RPMI8226 (cell line): ENCODE measurements at regions not wholly inside any gene's neighbourhood (a gene's known extent, or its start where the extent isn't known, plus 50 kb on each side); places are given as distances from the start of the nearest gene placed in this dataset.
"Not testable (repeated sequence)": the region's sequence is repeated elsewhere in the genome, so short reads cannot be mapped to it uniquely, and the experiment has no call there.

Experiments used
- DNase-seq: peaks from one replicate; pipeline ENCODE4 v3.0.0-alpha.2; 2015

GRCh38 chrX:121172703-121173102, 125.3 kb downstream of the GLUD2 start:
- no peak for DNase-seq

GRCh38 chrX:121179972-121180371, 132.6 kb downstream of the GLUD2 start:
- DNase-seq = no peak

- DNase-seq = no peak
Measured at GRCh38 chrX:121191779-121192178, 144.4 kb downstream of the GLUD2 start.

GRCh38 chrX:121195719-121196118, 148.3 kb downstream of the GLUD2 start:
- no peak for DNase-seq

GRCh38 chrX:121196872-121197444, 149.5 kb downstream of the GLUD2 start:
- DNase-seq = not testable (repeated sequence)

GRCh38 chrX:121208563-121208962, 161.2 kb downstream of the GLUD2 start:
- DNase-seq = no peak

GRCh38 chrX:121216641-121217374, 169.4 kb downstream of the GLUD2 start:
- DNase-seq = no peak

GRCh38 chrX:121221322-121221977, 174.0 kb downstream of the GLUD2 start:
- DNase-seq = no peak

GRCh38 chrX:121227888-121228287, 180.5 kb downstream of the GLUD2 start:
- DNase-seq = no peak

GRCh38 chrX:121231566-121232358, 184.4 kb downstream of the GLUD2 start:
- no peak for DNase-seq

GRCh38 chrX:121236040-121236439, 188.6 kb downstream of the GLUD2 start:
- no peak for DNase-seq

- no peak for DNase-seq
Measured at GRCh38 chrX:121238093-121238492, 190.7 kb downstream of the GLUD2 start.

GRCh38 chrX:121244511-121244910, 197.1 kb downstream of the GLUD2 start:
- no peak for DNase-seq

GRCh38 chrX:121245763-121246162, 198.4 kb downstream of the GLUD2 start:
- DNase-seq = no peak

- DNase-seq = no peak
Measured at GRCh38 chrX:121254336-121254735, 206.9 kb downstream of the GLUD2 start.

- no peak for DNase-seq
Measured at GRCh38 chrX:121256647-121257046, 209.2 kb downstream of the GLUD2 start.

- DNase-seq = no peak
Measured at GRCh38 chrX:121258545-121258944, 211.1 kb downstream of the GLUD2 start.

- DNase-seq = no peak
Measured at GRCh38 chrX:121259170-121259569, 211.8 kb downstream of the GLUD2 start.

GRCh38 chrX:121260596-121261240, 213.3 kb downstream of the GLUD2 start:
- DNase-seq = no peak

- DNase-seq = no peak
Measured at GRCh38 chrX:121283921-121284320, 236.5 kb downstream of the GLUD2 start.

GRCh38 chrX:121298499-121298898, 251.1 kb downstream of the GLUD2 start:
- DNase-seq = no peak

- DNase-seq = no peak
Measured at GRCh38 chrX:121301356-121301755, 253.9 kb downstream of the GLUD2 start.

GRCh38 chrX:121301822-121302221, 254.4 kb downstream of the GLUD2 start:
- no peak for DNase-seq
